Hepatocyte (in vitro differentiated cells): ENCODE measurements at regions not wholly inside any gene's neighbourhood (a gene's known extent, or its start where the extent isn't known, plus 50 kb on each side); places are given as distances from the start of the nearest gene placed in this dataset.

ENCODE experiments used
- CTCF ChIP-seq: fragments of 200-600 bp; sonication (generic); IDR thresholded peaks from 2 replicates; pipeline ENCODE4 v1.5.1; 2016; ENCODE audit warnings: antibody characterized with exemption, mild to moderate bottlenecking; ENCODE audit not compliant: poor library complexity
- EZH2phosphoT487 ChIP-seq: fragments of 200-600 bp; sonication (generic); IDR thresholded peaks from one replicate; pipeline ENCODE4 v1.6.1; 2018; ENCODE audit warnings: antibody characterized with exemption, mild to moderate bottlenecking, low read depth, moderate library complexity; ENCODE audit not compliant: unreplicated experiment, severe bottlenecking

- peak; percentile 36 for TF ChIP-seq CTCF
- no peak for TF ChIP-seq EZH2phosphoT487
Measured at GRCh38 chr7:67302113-67303039, 305.7 kb downstream of the TYW1 start.
